IMR-90 (cell line): ENCODE measurements at regions not wholly inside any gene's neighbourhood (a gene's known extent, or its start where the extent isn't known, plus 50 kb on each side); places are given as distances from the start of the nearest gene placed in this dataset.

Source experiments
- ATAC-seq: fragments of 200-7000 bp; cut with Tn5 transposase; 2 replicates; pipeline ENCODE4 v1.9.1; 2020; ENCODE audit warnings: low read depth, mild to moderate bottlenecking, moderate library complexity
- BruUV-seq: library from RNA; stranded (reverse); fragments of 400-500 nt; replicated peaks from 2 replicates; lab custom pipeline; 2021; lab: Mats Ljungman, UMichigan
- CTCF ChIA-PET: fragments of 300-600 bp; formaldehyde crosslinking; extraction: SDS; loops from one replicate; lab custom pipeline; 2021; ENCODE audit warnings: antibody characterized with exemption; lab: Yijun Ruan, JAX
- POLR2A ChIA-PET: fragments of 300-600 bp; sonication (Branson Sonifier 250); formaldehyde crosslinking; loops from one replicate; lab custom pipeline; 2022; ENCODE audit warnings: antibody characterized with exemption; ENCODE audit not compliant: unreplicated experiment; lab: Charles Lee
- DNase-seq: peaks from one replicate; pipeline ENCODE4 v3.0.0; 2013
- H2AFZ ChIP-seq: replicated peaks from 2 replicates; pipeline ENCODE3; 2013; ENCODE audit warnings: low read length, mild to moderate bottlenecking; ENCODE audit not compliant: poor library complexity
- H2AK5ac ChIP-seq: 2 replicates; pipeline ENCODE4 v1.6.1; 2013; ENCODE audit warnings: low read depth, low read length, inconsistent platforms
- H2AK9ac ChIP-seq: replicated peaks from 2 replicates; pipeline ENCODE3; 2013; ENCODE audit warnings: mild to moderate bottlenecking, low read depth, low read length, moderate library complexity; ENCODE audit not compliant: poor library complexity
- H2BK120ac ChIP-seq: 2 replicates; pipeline ENCODE4 v1.6.1; 2013; ENCODE audit warnings: low read depth, low read length, inconsistent platforms
- H2BK15ac ChIP-seq: 3 replicates; pipeline ENCODE4 v1.6.1; 2013; ENCODE audit warnings: low read depth, low read length, inconsistent platforms
- H2BK20ac ChIP-seq: 2 replicates; pipeline ENCODE4 v1.6.1; 2013; ENCODE audit warnings: low read depth, mild to moderate bottlenecking, inconsistent platforms, low read length, moderate library complexity
- H2BK5ac ChIP-seq: 2 replicates; pipeline ENCODE4 v1.6.1; 2013; ENCODE audit warnings: mild to moderate bottlenecking, low read depth, low read length, inconsistent platforms; ENCODE audit not compliant: poor library complexity, severe bottlenecking
- H3K14ac ChIP-seq: replicated peaks from 2 replicates; pipeline ENCODE4 v1.6.1; 2013; ENCODE audit warnings: low read depth, low read length, inconsistent platforms
- H3K18ac ChIP-seq: 2 replicates; pipeline ENCODE4 v1.6.1; 2013; ENCODE audit warnings: low read depth, low read length, control low read depth
- H3K23ac ChIP-seq: 2 replicates; pipeline ENCODE4 v1.6.1; 2013; ENCODE audit warnings: low read depth, low read length, inconsistent platforms
- H3K27ac ChIP-seq: 2 replicates; pipeline ENCODE4 v1.5.1; 2013; ENCODE audit warnings: mild to moderate bottlenecking, control low read depth, low read length; ENCODE audit not compliant: insufficient read depth
- H3K27me3 ChIP-seq: 2 replicates; pipeline ENCODE4 v1.6.1; 2013; ENCODE audit warnings: low read length; ENCODE audit not compliant: control insufficient read depth, insufficient read depth
- H3K36me3 ChIP-seq: 2 replicates; pipeline ENCODE4 v1.6.1; 2013; ENCODE audit warnings: low read length, mixed read lengths; ENCODE audit not compliant: control insufficient read depth, insufficient read depth
- H3K4ac ChIP-seq: 2 replicates; pipeline ENCODE4 v1.6.1; 2013; ENCODE audit warnings: low read depth, low read length, inconsistent platforms
- H3K4me1 ChIP-seq: 2 replicates; pipeline ENCODE4 v1.6.1; 2013; ENCODE audit warnings: low read length, mixed read lengths; ENCODE audit not compliant: control insufficient read depth, insufficient read depth
- H3K4me2 ChIP-seq: 2 replicates; pipeline ENCODE4 v1.6.1; 2013; ENCODE audit warnings: low read depth, mild to moderate bottlenecking, control low read depth, low read length, moderate library complexity
- H3K4me3 ChIP-seq: 2 replicates; pipeline ENCODE4 v1.5.1; 2013; ENCODE audit warnings: low read depth, mild to moderate bottlenecking, control low read depth, low read length, moderate library complexity; ENCODE audit not compliant: insufficient read depth
- H3K56ac ChIP-seq: 2 replicates; pipeline ENCODE4 v1.6.1; 2013; ENCODE audit warnings: low read length, inconsistent platforms; ENCODE audit not compliant: insufficient read depth; ENCODE audit errors: extremely low read depth
- H3K79me1 ChIP-seq, 2 experiments: 2 replicates each; pipeline ENCODE4 v1.6.1; 2013; ENCODE audit warnings: low read length in 2 of 2, inconsistent platforms in 1 of 2, low read depth in 1 of 2
- H3K9ac ChIP-seq: 2 replicates; pipeline ENCODE4 v1.6.1; 2013; ENCODE audit warnings: low read depth, low read length, control low read depth
- H3K9me1 ChIP-seq: 2 replicates; pipeline ENCODE4 v1.6.1; 2013; ENCODE audit warnings: low read length, inconsistent platforms; ENCODE audit not compliant: insufficient read depth
- H3K9me3 ChIP-seq: 2 replicates; pipeline ENCODE4 v1.6.1; 2013; ENCODE audit warnings: low read length; ENCODE audit not compliant: control insufficient read depth, insufficient read depth
- H4K20me1 ChIP-seq: 2 replicates; pipeline ENCODE4 v1.6.1; 2013; ENCODE audit warnings: low read length, inconsistent platforms; ENCODE audit not compliant: insufficient read depth
- H4K5ac ChIP-seq: 2 replicates; pipeline ENCODE4 v1.6.1; 2013; ENCODE audit warnings: mild to moderate bottlenecking, low read depth, low read length, control low read depth
- H4K8ac ChIP-seq, 2 experiments: 2 replicates each; pipeline ENCODE4 v1.6.1; 2013; ENCODE audit warnings: low read depth in 2 of 2, low read length in 2 of 2, control low read depth in 1 of 2, inconsistent platforms in 1 of 2
- H4K91ac ChIP-seq: 2 replicates; pipeline ENCODE4 v1.6.1; 2013; ENCODE audit warnings: low read depth, low read length, inconsistent platforms; ENCODE audit not compliant: insufficient read depth
- BHLHE40 ChIP-seq: fragments of 150-350 bp; IDR thresholded peaks from 2 replicates; pipeline ENCODE4 v1.6.1; 2016; ENCODE audit warnings: mild to moderate bottlenecking, low read depth, low read length
- CEBPB ChIP-seq: IDR thresholded peaks from 2 replicates; pipeline ENCODE4 v1.6.1; 2012; ENCODE audit warnings: low read depth, low read length, improper control_type of control experiment
- FOS ChIP-seq: fragments of 150-350 bp; IDR thresholded peaks from 2 replicates; pipeline ENCODE4 v1.6.1; 2016; ENCODE audit warnings: low read depth, low read length
- MXI1 ChIP-seq: IDR thresholded peaks from 2 replicates; pipeline ENCODE4 v1.6.1; 2012; ENCODE audit warnings: low read depth, mild to moderate bottlenecking, low read length, moderate library complexity, borderline replicate concordance
- NFE2L2 ChIP-seq: fragments of 150-350 bp; IDR thresholded peaks from 2 replicates; pipeline ENCODE4 v1.6.1; 2016; ENCODE audit warnings: low read depth, mild to moderate bottlenecking, low read length
- RCOR1 ChIP-seq: IDR thresholded peaks from 2 replicates; pipeline ENCODE4 v1.6.1; 2012; ENCODE audit warnings: mild to moderate bottlenecking, low read length, improper control_type of control experiment; ENCODE audit not compliant: insufficient replicate concordance
- RFX5 ChIP-seq: IDR thresholded peaks from 2 replicates; pipeline ENCODE4 v1.8.0; 2012; ENCODE audit warnings: low read depth, mild to moderate bottlenecking, low read length, moderate library complexity
- SMC3 ChIP-seq: fragments of 150-350 bp; IDR thresholded peaks from 2 replicates; pipeline ENCODE4 v1.6.1; 2016; ENCODE audit warnings: low read depth, mild to moderate bottlenecking, antibody characterized with exemption, low read length, moderate library complexity
- WGBS, 2 experiments: methylation state at CpG; one replicate each; pipeline versions ENCODE4 v1.1.5 to v1.1.7; 2013; ENCODE audit warnings: missing lambda C conversion rate in 2 of 2; ENCODE audit not compliant: insufficient read length in 1 of 2; ENCODE audit errors: extremely low coverage in 2 of 2; 5-methylcytosine and 5-hydroxymethylcytosine counted together
- dilution Hi-C: fragments of 300-500 bp; cut with HindIII; formaldehyde crosslinking; loops from one replicate; pipeline ENCODE4 v1.14.3; 2018; ENCODE audit warnings: low sequenced_read_pairs; ENCODE audit not compliant: unreplicated experiment
- in situ Hi-C: fragments of 300-500 bp; cut with MboI; formaldehyde crosslinking; loops from 3 replicates; pipeline ENCODE4 v1.14.3; 2019; ENCODE audit warnings: low sequenced_read_pairs, inconsistent platforms, mixed read lengths
- intact Hi-C: fragments of 100-400 bp; cut with micrococcal nuclease; formaldehyde crosslinking; loops from 2 replicates; pipeline ENCODE4 v1.10.0; 2022

GRCh38 chr21:35911412-35912191, 148.7 kb downstream of the SETD4 start:
- ChIA-PET CTCF (no interaction called here), POLR2A (no interaction called here)
- intact Hi-C loops (no loop called here), in situ Hi-C loops (no loop called here), dilution Hi-C loops (no loop called here)
- H2AFZ ChIP-seq = no peak overlapping the region
- no peak overlapping the region for H2AK9ac ChIP-seq
- H3K9me1 ChIP-seq = no peaks in the 10 kb centered on the region
- no peak overlapping the region for H3K56ac ChIP-seq
- no peaks in the 10 kb centered on the region for H3K36me3 ChIP-seq
- no peak overlapping the region for H3K4me2 ChIP-seq
- H3K9ac ChIP-seq = no peak overlapping the region
- H3K27ac ChIP-seq = no peak overlapping the region
- H2BK5ac ChIP-seq = no peak overlapping the region
- no peak overlapping the region for H3K4ac ChIP-seq
- H3K14ac ChIP-seq = no peak overlapping the region
- no peak overlapping the region for H2BK120ac ChIP-seq
- no peak overlapping the region for H2BK20ac ChIP-seq
- ATAC-seq = no peak
- no peak overlapping the region for H2AK5ac ChIP-seq
- no peak overlapping the region for H4K8ac ChIP-seq
- no peaks in the 10 kb centered on the region; the same call in 1 of the 2 replicates for H3K9me3 ChIP-seq
- no peak overlapping the region for H4K5ac ChIP-seq
- no peak overlapping the region for H4K91ac ChIP-seq
- TF ChIP-seq RFX5 (no peak), FOS (no peak), CEBPB (no peak), SMC3 (no peak), NFE2L2 (no peak), BHLHE40 (no peak), MXI1 (no peak), RCOR1 (no peak)
- no TSS peak for BruUV-seq
- no peak overlapping the region for H3K18ac ChIP-seq
- peaks cover 4% of the 10 kb centered on the region; the same call in 1 of the 2 replicates for H3K27me3 ChIP-seq
- no peaks in the 10 kb centered on the region; the same call in 1 of the 2 replicates for H3K4me1 ChIP-seq
- H4K20me1 ChIP-seq = no peaks in the 10 kb centered on the region
- no peaks in the 10 kb centered on the region for H3K79me1 ChIP-seq
- WGBS, 2 experiments = no CpG with 5 or more reads among the region's 4 CpGs
- no peak overlapping the region for H2BK15ac ChIP-seq
- no peak overlapping the region for H3K23ac ChIP-seq
- no peak for DNase-seq
- H3K4me3 ChIP-seq = no peak overlapping the region
